GM21381 (cell line): ENCODE measurements at regions not wholly inside any gene's neighbourhood (a gene's known extent, or its start where the extent isn't known, plus 50 kb on each side); places are given as distances from the start of the nearest gene placed in this dataset.
"Not testable (repeated sequence)": the region's sequence is repeated elsewhere in the genome, so short reads cannot be mapped to it uniquely, and the experiment has no call there.

Experiments used
- ATAC-seq: cut with Tn5 transposase; IDR thresholded peaks from one replicate; pipeline ENCODE4 v1.9.1; 2021; ENCODE audit warnings: mild to moderate bottlenecking, moderate library complexity; ENCODE audit not compliant: unreplicated experiment

- no peak for ATAC-seq
Measured at GRCh38 chr5:14954216-14954615, 82.6 kb upstream of the ANKH start.

- ATAC-seq: no peak
Measured at GRCh38 chr5:14953075-14953607, 81.6 kb upstream of the ANKH start.

GRCh38 chr5:14948383-14948782, 76.8 kb upstream of the ANKH start:
- no peak for ATAC-seq

GRCh38 chr5:14946815-14947620, 75.4 kb upstream of the ANKH start:
- peak; percentile 66 for ATAC-seq

- no peak for ATAC-seq
Measured at GRCh38 chr5:14945450-14945849, 73.9 kb upstream of the ANKH start.

GRCh38 chr5:14944996-14945395, 73.4 kb upstream of the ANKH start:
- no peak for ATAC-seq

- ATAC-seq: no peak
Measured at GRCh38 chr5:14944350-14944739, 72.8 kb upstream of the ANKH start.

- no peak for ATAC-seq
Measured at GRCh38 chr5:14942212-14942611, 70.6 kb upstream of the ANKH start.

- ATAC-seq: no peak
Measured at GRCh38 chr5:14937254-14937653, 65.7 kb upstream of the ANKH start.

- no peak for ATAC-seq
Measured at GRCh38 chr5:14936588-14936987, 65.0 kb upstream of the ANKH start.

GRCh38 chr5:14935341-14935740, 63.8 kb upstream of the ANKH start:
- no peak for ATAC-seq

- no peak for ATAC-seq
Measured at GRCh38 chr5:14932902-14933469, 61.4 kb upstream of the ANKH start.

- ATAC-seq: no peak
Measured at GRCh38 chr5:14930486-14930885, 58.9 kb upstream of the ANKH start.

- ATAC-seq: no peak
Measured at GRCh38 chr5:14929293-14930065, 57.9 kb upstream of the ANKH start.

- ATAC-seq: no peak
Measured at GRCh38 chr5:14928661-14929060, 57.1 kb upstream of the ANKH start.

GRCh38 chr5:14925326-14925725, 53.7 kb upstream of the ANKH start:
- ATAC-seq: no peak

GRCh38 chr5:14922952-14923351, 51.4 kb upstream of the ANKH start:
- not testable (repeated sequence) for ATAC-seq

GRCh38 chr5:14922456-14922855, 50.9 kb upstream of the ANKH start:
- ATAC-seq: no peak
